Natural killer cell (primary cell): ENCODE measurements at regions not wholly inside any gene's neighbourhood (a gene's known extent, or its start where the extent isn't known, plus 50 kb on each side); places are given as distances from the start of the nearest gene placed in this dataset.

Experiments used
- ATAC-seq, 3 donors: fragments of 150-1000 bp in 2 of 3; fragments of 200-7000 bp in 1 of 3; cut with Tn5 transposase; 1 replicate in 1 of 3; 2 replicates in 2 of 3; pipeline ENCODE4 v1.10.0; 2021; ENCODE audit warnings: mild to moderate bottlenecking in 2 of 3, moderate library complexity in 2 of 3
- DNase-seq, 2 donors: peaks; one replicate each; pipeline versions ENCODE4 v3.0.0 to v3.0.0-alpha.2; 2013 to 2021; ENCODE audit warnings: mixed read lengths in 1 of 2
- H3K27ac ChIP-seq: one replicate; pipeline ENCODE4 v1.5.1; 2013; ENCODE audit warnings: mild to moderate bottlenecking, low read length
- H3K27me3 ChIP-seq: one replicate; pipeline ENCODE4 v1.6.1; 2013; ENCODE audit warnings: low read length; ENCODE audit not compliant: control insufficient read depth, insufficient read depth
- H3K36me3 ChIP-seq: one replicate; pipeline ENCODE4 v1.6.1; 2013; ENCODE audit warnings: low read length; ENCODE audit not compliant: control insufficient read depth, insufficient read depth
- H3K4me1 ChIP-seq: one replicate; pipeline ENCODE4 v1.6.1; 2013; ENCODE audit warnings: low read length; ENCODE audit not compliant: control insufficient read depth, insufficient read depth
- H3K4me3 ChIP-seq: one replicate; pipeline ENCODE4 v1.5.1; 2013; ENCODE audit warnings: low read length
- H3K9me3 ChIP-seq: one replicate; pipeline ENCODE4 v1.6.1; 2013; ENCODE audit warnings: low read length; ENCODE audit not compliant: control insufficient read depth, insufficient read depth
- H3K27ac Mint-ChIP-seq, 2 donors: one replicate each; pipeline ENCODE4 v1.8.0; 2022; ENCODE audit warnings: mild to moderate bottlenecking in 2 of 2, mixed read lengths in 2 of 2, moderate library complexity in 1 of 2
- H3K27me3 Mint-ChIP-seq, 2 donors: one replicate each; pipeline ENCODE4 v1.8.0; 2022; ENCODE audit warnings: low read depth in 2 of 2, mixed read lengths in 2 of 2
- H3K36me3 Mint-ChIP-seq: one replicate; pipeline ENCODE4 v1.8.0; 2022; ENCODE audit warnings: mixed read lengths
- H3K4me1 Mint-ChIP-seq, 2 donors: one replicate each; pipeline ENCODE4 v1.8.0; 2022; ENCODE audit warnings: mixed read lengths in 2 of 2
- H3K4me3 Mint-ChIP-seq: one replicate; pipeline ENCODE4 v1.8.0; 2022; ENCODE audit warnings: mild to moderate bottlenecking, moderate library complexity, mixed read lengths
- H3K9me3 Mint-ChIP-seq, 2 donors: one replicate each; pipeline ENCODE4 v1.8.0; 2022; ENCODE audit warnings: mixed read lengths in 2 of 2
- WGBS: methylation state at CpG from one replicate; pipeline ENCODE4 v1.1.7; 2013; ENCODE audit warnings: missing lambda C conversion rate; ENCODE audit not compliant: insufficient coverage; 5-methylcytosine and 5-hydroxymethylcytosine counted together
- intact Hi-C: fragments of 100-400 bp; cut with micrococcal nuclease; formaldehyde crosslinking; loops from one replicate; pipeline ENCODE4 v1.14.2; 2022
- TF ChIP-seq, protein P1 (sequence below): fragments of 200-600 bp; IDR thresholded peaks from one replicate; pipeline ENCODE4 v1.8.0; 2022; ENCODE audit warnings: antibody characterized with exemption

- H3K9me3 Mint-ChIP-seq: peaks cover 3 to 4% of the 10 kb centered on the region in 2 donors
- H3K4me1 Mint-ChIP-seq: no peaks in the 10 kb centered on the region
- no peaks in the 10 kb centered on the region for H3K9me3 ChIP-seq
- DNase-seq (no peak), ATAC-seq (no peak)
- peaks cover under 1% of the 10 kb centered on the region for H3K36me3 Mint-ChIP-seq
- no peak overlapping the region for H3K4me3 Mint-ChIP-seq
- H3K27ac Mint-ChIP-seq: no peak overlapping the region
- 79% methylated on average over 10 of the region's 10 CpGs for WGBS
- H3K36me3 ChIP-seq: no peaks in the 10 kb centered on the region
- peaks cover 0 to 3% of the 10 kb centered on the region in 2 donors for H3K27me3 Mint-ChIP-seq
- no peaks in the 10 kb centered on the region for H3K27me3 ChIP-seq
- no peak overlapping the region for H3K4me3 ChIP-seq
- TF ChIP-seq, protein P1, sequence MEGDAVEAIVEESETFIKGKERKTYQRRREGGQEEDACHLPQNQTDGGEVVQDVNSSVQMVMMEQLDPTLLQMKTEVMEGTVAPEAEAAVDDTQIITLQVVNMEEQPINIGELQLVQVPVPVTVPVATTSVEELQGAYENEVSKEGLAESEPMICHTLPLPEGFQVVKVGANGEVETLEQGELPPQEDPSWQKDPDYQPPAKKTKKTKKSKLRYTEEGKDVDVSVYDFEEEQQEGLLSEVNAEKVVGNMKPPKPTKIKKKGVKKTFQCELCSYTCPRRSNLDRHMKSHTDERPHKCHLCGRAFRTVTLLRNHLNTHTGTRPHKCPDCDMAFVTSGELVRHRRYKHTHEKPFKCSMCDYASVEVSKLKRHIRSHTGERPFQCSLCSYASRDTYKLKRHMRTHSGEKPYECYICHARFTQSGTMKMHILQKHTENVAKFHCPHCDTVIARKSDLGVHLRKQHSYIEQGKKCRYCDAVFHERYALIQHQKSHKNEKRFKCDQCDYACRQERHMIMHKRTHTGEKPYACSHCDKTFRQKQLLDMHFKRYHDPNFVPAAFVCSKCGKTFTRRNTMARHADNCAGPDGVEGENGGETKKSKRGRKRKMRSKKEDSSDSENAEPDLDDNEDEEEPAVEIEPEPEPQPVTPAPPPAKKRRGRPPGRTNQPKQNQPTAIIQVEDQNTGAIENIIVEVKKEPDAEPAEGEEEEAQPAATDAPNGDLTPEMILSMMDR: no peak
- H3K4me1 ChIP-seq: no peaks in the 10 kb centered on the region
- no peak overlapping the region for H3K27ac ChIP-seq
- intact Hi-C loops: no loop called here
These were observed 306.5 kb upstream of the NEBL start for GRCh38 chr10:21203473-21204107.

DNA sequence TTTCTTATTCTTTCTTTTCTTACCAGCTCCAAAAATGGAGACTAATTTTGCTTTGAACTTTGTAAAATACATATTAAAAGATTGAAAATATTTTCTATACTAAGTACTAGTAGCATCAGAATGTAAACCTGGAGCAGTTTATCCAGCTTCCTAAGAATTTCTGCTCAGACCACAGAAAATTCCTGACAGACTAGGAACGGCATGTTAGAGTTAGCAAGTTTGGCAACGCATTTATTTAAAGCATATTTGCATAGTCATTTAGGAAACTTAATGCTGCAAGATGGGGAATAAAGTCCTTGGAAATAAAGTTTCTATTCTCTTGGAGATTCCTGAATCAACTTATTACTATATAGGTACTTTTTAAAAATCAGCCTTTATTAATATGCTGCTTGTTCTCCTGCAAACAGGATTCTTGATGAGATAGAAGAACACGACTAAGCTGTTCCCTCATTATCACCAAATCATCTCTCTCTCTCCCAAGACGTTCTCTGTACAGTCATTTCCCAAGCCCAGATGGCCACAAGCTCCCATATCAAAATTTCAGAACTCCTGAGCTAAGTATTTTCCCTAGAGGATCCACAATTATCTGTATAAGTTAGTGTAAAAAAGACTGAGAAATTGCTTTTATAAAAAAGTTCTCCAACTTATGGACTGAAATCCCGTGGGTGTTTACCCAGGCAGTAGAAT lies 305.8 kb upstream of the NEBL start:
- H3K27ac ChIP-seq: no peak overlapping the region
- no peaks in the 10 kb centered on the region for H3K4me1 ChIP-seq
- peaks cover 1% of the 10 kb centered on the region for H3K9me3 ChIP-seq
- H3K4me3 Mint-ChIP-seq: no peak overlapping the region
- no peak overlapping the region for H3K4me3 ChIP-seq
- H3K27me3 Mint-ChIP-seq: peaks cover 0 to 2% of the 10 kb centered on the region in 2 donors
- DNase-seq: no peak
- H3K27ac Mint-ChIP-seq: no peak overlapping the region
- no peaks in the 10 kb centered on the region for H3K4me1 Mint-ChIP-seq
- no peak for ATAC-seq
- TF ChIP-seq, protein P1: no peak
- no peaks in the 10 kb centered on the region for H3K36me3 ChIP-seq
- H3K9me3 Mint-ChIP-seq: peaks cover 5% of the 10 kb centered on the region in 2 donors
- WGBS: 92% methylated on average over 4 of the region's 5 CpGs
- peaks cover 7% of the 10 kb centered on the region for H3K36me3 Mint-ChIP-seq
- H3K27me3 ChIP-seq: no peaks in the 10 kb centered on the region
- intact Hi-C loops: no loop called here

GRCh38 chr10:21199501-21199900 lies 302.4 kb upstream of the NEBL start:
- H3K36me3 ChIP-seq: no peaks in the 10 kb centered on the region
- ATAC-seq (no peak), DNase-seq (no peak)
- no peaks in the 10 kb centered on the region for H3K27me3 Mint-ChIP-seq
- peaks cover 12% of the 10 kb centered on the region for H3K36me3 Mint-ChIP-seq
- H3K27me3 ChIP-seq: no peaks in the 10 kb centered on the region
- H3K4me3 Mint-ChIP-seq: no peak overlapping the region
- no peak overlapping the region for H3K27ac ChIP-seq
- no peaks in the 10 kb centered on the region for H3K4me1 ChIP-seq
- H3K9me3 Mint-ChIP-seq: peaks cover 4 to 7% of the 10 kb centered on the region in 2 donors
- H3K4me3 ChIP-seq: no peak overlapping the region
- H3K9me3 ChIP-seq: peaks cover 5% of the 10 kb centered on the region
- TF ChIP-seq, protein P1: no peak
- intact Hi-C loops: no loop called here
- no peaks in the 10 kb centered on the region for H3K4me1 Mint-ChIP-seq
- H3K27ac Mint-ChIP-seq: no peak overlapping the region
